A549 (cell line): ENCODE measurements at regions not wholly inside any gene's neighbourhood (a gene's known extent, or its start where the extent isn't known, plus 50 kb on each side); places are given as distances from the start of the nearest gene placed in this dataset.

Source experiments
- ATAC-seq, 2 experiments: fragments of 200-7000 bp in 1 of 2; fragments of >200 bp in 1 of 2; cut with Nextera tagmentation in 1 of 2; cut with Tn5 transposase in 1 of 2; 3 replicates each; pipeline versions ENCODE4 v1.8.0 to v1.9.1; 2018 to 2020; ENCODE audit warnings: mild to moderate bottlenecking in 1 of 2, moderate library complexity in 1 of 2
- CTCF ChIA-PET: fragments of 300-600 bp; sonication (Branson Sonifier 250); formaldehyde crosslinking; extraction: SDS; loops from one replicate; lab custom pipeline; 2021; ENCODE audit warnings: antibody characterized with exemption, inconsistent platforms; lab: Yijun Ruan, JAX
- POLR2A ChIA-PET: fragments of 350-600 bp; formaldehyde crosslinking; extraction: SDS; loops from one replicate; lab custom pipeline; 2021; ENCODE audit warnings: antibody characterized with exemption, inconsistent platforms; lab: Yijun Ruan, JAX
- DNase-seq, 2 experiments: peaks; one replicate each; pipeline versions ENCODE4 v3.0.0 to v3.0.0-alpha.2; 2011 to 2016; ENCODE audit warnings: low read depth in 1 of 2, low spot score in 1 of 2
- FAIRE-seq: peaks from 2 replicates; lab custom pipeline; 2011; peaks lifted over from hg19 to GRCh38; lab: Jason Lieb, UNC
- H3K27ac ChIP-seq, 2 experiments: fragments of >200 bp; sonication (Bioruptor Twin); formaldehyde crosslinking; 3 replicates each; pipeline ENCODE4 v1.5.1; 2016 to 2017
- H3K4me1 ChIP-seq: fragments of >200 bp; sonication (Bioruptor Twin); formaldehyde crosslinking; 3 replicates; pipeline ENCODE4 v1.6.1; 2016
- H3K4me2 ChIP-seq: fragments of >200 bp; sonication (Bioruptor Twin); formaldehyde crosslinking; 3 replicates; pipeline ENCODE4 v1.6.1; 2016
- H3K4me3 ChIP-seq: fragments of >200 bp; sonication (Bioruptor Twin); formaldehyde crosslinking; 3 replicates; pipeline ENCODE4 v1.5.1; 2016
- H3K9me3 ChIP-seq: fragments of >200 bp; sonication (Bioruptor Twin); formaldehyde crosslinking; 3 replicates; pipeline ENCODE4 v1.6.1; 2016
- CBX2 ChIP-seq: fragments of 200-600 bp; sonication (generic); IDR thresholded peaks from 2 replicates; pipeline ENCODE4 v1.6.1; 2016; ENCODE audit warnings: low read depth, mild to moderate bottlenecking, borderline replicate concordance
- CHD2 ChIP-seq: fragments of 150-350 bp; IDR thresholded peaks from 2 replicates; pipeline ENCODE4 v1.6.1; 2014; ENCODE audit warnings: low read length; ENCODE audit not compliant: partially characterized antibody
- EHMT2 ChIP-seq: fragments of 200-600 bp; sonication (generic); IDR thresholded peaks from 2 replicates; pipeline ENCODE4 v1.6.1; 2016; ENCODE audit warnings: antibody characterized with exemption, low read depth, mild to moderate bottlenecking, moderate library complexity
- ESRRA ChIP-seq: fragments of 150-350 bp; IDR thresholded peaks from 2 replicates; pipeline ENCODE4 v1.6.1; 2014; ENCODE audit warnings: mild to moderate bottlenecking, low read length, borderline replicate concordance
- FOXS1 ChIP-seq: fragments of 250-450 bp; sonication (Bioruptor Pico); IDR thresholded peaks from 2 replicates; pipeline ENCODE4 v1.5.0; 2020; ENCODE audit warnings: mild to moderate bottlenecking, moderate library complexity
- GATA3 ChIP-seq: IDR thresholded peaks from 2 replicates; pipeline ENCODE4 v1.6.1; 2012; ENCODE audit warnings: borderline replicate concordance
- HEYL ChIP-seq: fragments of 250-450 bp; sonication (Bioruptor Pico); IDR thresholded peaks from 2 replicates; pipeline ENCODE4 v1.8.0; 2021; ENCODE audit warnings: mild to moderate bottlenecking, moderate library complexity
- HMGXB4 ChIP-seq: fragments of 250-450 bp; sonication (Bioruptor Pico); IDR thresholded peaks from 2 replicates; pipeline ENCODE4 v1.5.0; 2021; ENCODE audit warnings: mild to moderate bottlenecking, moderate library complexity, borderline replicate concordance
- HOXB13 ChIP-seq: fragments of 250-450 bp; sonication (Bioruptor Pico); IDR thresholded peaks from 2 replicates; pipeline ENCODE4 v1.5.0; 2020; ENCODE audit warnings: low read depth, mild to moderate bottlenecking, moderate library complexity
- KDM5A ChIP-seq: fragments of 200-600 bp; sonication (generic); IDR thresholded peaks from 2 replicates; pipeline ENCODE4 v1.6.1; 2016; ENCODE audit warnings: antibody characterized with exemption, mild to moderate bottlenecking
- MAFK ChIP-seq: fragments of 450-650 bp; IDR thresholded peaks from 2 replicates; pipeline ENCODE4 v1.6.1; 2014; ENCODE audit not compliant: partially characterized antibody
- MAX ChIP-seq: IDR thresholded peaks from 2 replicates; pipeline ENCODE4 v1.6.1; 2012
- MAZ ChIP-seq: fragments of 150-350 bp; IDR thresholded peaks from 2 replicates; pipeline ENCODE4 v1.6.1; 2014; ENCODE audit warnings: antibody characterized with exemption, low read depth, low read length, borderline replicate concordance
- NFE2L2 ChIP-seq: fragments of 150-350 bp; conservative IDR thresholded peaks from 2 replicates; pipeline ENCODE4 v1.6.1; 2014; ENCODE audit warnings: low read length
- NR3C1 ChIP-seq: fragments of >200 bp; sonication (Bioruptor Twin); formaldehyde crosslinking; IDR thresholded peaks from 3 replicates; pipeline ENCODE4 v1.6.1; 2017
- PHF8 ChIP-seq: fragments of 200-600 bp; sonication (generic); IDR thresholded peaks from 2 replicates; pipeline ENCODE4 v1.6.1; 2016; ENCODE audit warnings: low read depth, mild to moderate bottlenecking, antibody characterized with exemption, moderate library complexity, borderline replicate concordance
- POLR2AphosphoS2 ChIP-seq: conservative IDR thresholded peaks from 2 replicates; pipeline ENCODE4 v1.6.1; 2012; ENCODE audit warnings: low read length, improper control_type of control experiment, inconsistent platforms
- RCOR1 ChIP-seq: fragments of 150-350 bp; IDR thresholded peaks from 2 replicates; pipeline ENCODE4 v1.6.1; 2014; ENCODE audit warnings: antibody characterized with exemption, low read length, low read depth
- TP53 ChIP-seq: fragments of 250-450 bp; sonication (Bioruptor Pico); IDR thresholded peaks from 2 replicates; pipeline ENCODE4 v1.5.0; 2021; ENCODE audit warnings: mild to moderate bottlenecking, moderate library complexity
- ZC3H11A ChIP-seq: fragments of 450-650 bp; IDR thresholded peaks from 2 replicates; pipeline ENCODE4 v1.6.1; 2014; ENCODE audit warnings: antibody characterized with exemption, mild to moderate bottlenecking
- ZFP36 ChIP-seq: fragments of 450-650 bp; IDR thresholded peaks from 2 replicates; pipeline ENCODE4 v1.6.1; 2014; ENCODE audit warnings: borderline replicate concordance; ENCODE audit not compliant: partially characterized antibody
- ZNF302 ChIP-seq: fragments of 250-450 bp; sonication (Bioruptor Pico); IDR thresholded peaks from 2 replicates; pipeline ENCODE4 v1.9.0; 2021; ENCODE audit warnings: inconsistent platforms, mild to moderate bottlenecking, moderate library complexity
- ZSCAN20 ChIP-seq: fragments of 250-450 bp; sonication (Bioruptor Pico); IDR thresholded peaks from 2 replicates; pipeline ENCODE4 v1.8.0; 2022; ENCODE audit warnings: mild to moderate bottlenecking, moderate library complexity
- WGBS: methylation state at CpG from one replicate; pipeline ENCODE4 v1.1.6; 2017; ENCODE audit errors: missing lambda C conversion rate; 5-methylcytosine and 5-hydroxymethylcytosine counted together
- TF ChIP-seq, protein P1 (sequence below): fragments of >200 bp; sonication (Bioruptor Twin); formaldehyde crosslinking; IDR thresholded peaks from 3 replicates; pipeline ENCODE4 v1.5.1; 2016
- TF ChIP-seq, protein P2 (sequence below): fragments of 250-450 bp; sonication (Bioruptor Pico); IDR thresholded peaks from 2 replicates; pipeline ENCODE4 v1.5.0; 2020; ENCODE audit warnings: low read depth, mild to moderate bottlenecking, moderate library complexity
- TF ChIP-seq, protein P3 (sequence below): fragments of 450-650 bp; IDR thresholded peaks from 2 replicates; pipeline ENCODE4 v1.6.1; 2014; ENCODE audit warnings: antibody characterized with exemption

DNA sequence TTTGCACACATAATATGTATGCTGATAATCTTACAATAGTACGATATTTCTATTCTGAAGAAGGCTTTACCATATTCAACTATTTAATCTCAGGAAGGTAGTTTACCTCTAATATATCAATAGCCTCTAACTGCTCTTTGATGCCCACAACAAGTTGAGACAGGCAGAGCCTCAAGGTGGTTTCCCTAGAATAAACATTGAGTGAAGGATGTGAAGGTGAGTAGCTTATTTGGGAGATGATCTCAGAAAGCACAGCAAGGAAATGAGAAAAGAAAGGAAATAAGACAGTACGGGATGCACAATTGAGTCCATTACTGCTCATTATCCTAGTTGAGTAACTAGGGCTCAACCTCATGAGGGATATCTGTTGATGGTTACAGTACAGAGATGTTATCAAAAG is 638.4 kb downstream of the MAFB start:
- DNase-seq: no peak
- Histone ChIP-seq H3K4me3 (no peak overlapping the region), H3K27ac (no peak overlapping the region), H3K4me1 (no peaks in the 10 kb centered on the region), H3K9me3 (no peaks in the 10 kb centered on the region), H3K4me2 (no peak overlapping the region)
- FAIRE-seq: no peak
- 3% methylated on average over 2 of the region's 2 CpGs for WGBS
- TF ChIP-seq ESRRA (no peak), NR3C1 (no peak), FOXS1 (CRISPR knock-in tag) (no peak), MAFK (no peak), POLR2AphosphoS2 (no peak), TP53 (CRISPR knock-in tag) (no peak), HEYL (CRISPR knock-in tag) (no peak), CBX2 (no peak), PHF8 (no peak), MAX (no peak), ZNF302 (CRISPR knock-in tag) (no peak), RCOR1 (no peak), ZSCAN20 (no peak), GATA3 (no peak), HOXB13 (CRISPR knock-in tag) (no peak), HMGXB4 (CRISPR knock-in tag) (no peak), ZC3H11A (no peak)
- TF ChIP-seq, protein P1, sequence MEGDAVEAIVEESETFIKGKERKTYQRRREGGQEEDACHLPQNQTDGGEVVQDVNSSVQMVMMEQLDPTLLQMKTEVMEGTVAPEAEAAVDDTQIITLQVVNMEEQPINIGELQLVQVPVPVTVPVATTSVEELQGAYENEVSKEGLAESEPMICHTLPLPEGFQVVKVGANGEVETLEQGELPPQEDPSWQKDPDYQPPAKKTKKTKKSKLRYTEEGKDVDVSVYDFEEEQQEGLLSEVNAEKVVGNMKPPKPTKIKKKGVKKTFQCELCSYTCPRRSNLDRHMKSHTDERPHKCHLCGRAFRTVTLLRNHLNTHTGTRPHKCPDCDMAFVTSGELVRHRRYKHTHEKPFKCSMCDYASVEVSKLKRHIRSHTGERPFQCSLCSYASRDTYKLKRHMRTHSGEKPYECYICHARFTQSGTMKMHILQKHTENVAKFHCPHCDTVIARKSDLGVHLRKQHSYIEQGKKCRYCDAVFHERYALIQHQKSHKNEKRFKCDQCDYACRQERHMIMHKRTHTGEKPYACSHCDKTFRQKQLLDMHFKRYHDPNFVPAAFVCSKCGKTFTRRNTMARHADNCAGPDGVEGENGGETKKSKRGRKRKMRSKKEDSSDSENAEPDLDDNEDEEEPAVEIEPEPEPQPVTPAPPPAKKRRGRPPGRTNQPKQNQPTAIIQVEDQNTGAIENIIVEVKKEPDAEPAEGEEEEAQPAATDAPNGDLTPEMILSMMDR: no peak
- TF ChIP-seq, protein P2, sequence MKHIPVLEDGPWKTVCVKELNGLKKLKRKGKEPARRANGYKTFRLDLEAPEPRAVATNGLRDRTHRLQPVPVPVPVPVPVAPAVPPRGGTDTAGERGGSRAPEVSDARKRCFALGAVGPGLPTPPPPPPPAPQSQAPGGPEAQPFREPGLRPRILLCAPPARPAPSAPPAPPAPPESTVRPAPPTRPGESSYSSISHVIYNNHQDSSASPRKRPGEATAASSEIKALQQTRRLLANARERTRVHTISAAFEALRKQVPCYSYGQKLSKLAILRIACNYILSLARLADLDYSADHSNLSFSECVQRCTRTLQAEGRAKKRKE (CRISPR knock-in tag): no peak
- TF ChIP-seq, protein P3, sequence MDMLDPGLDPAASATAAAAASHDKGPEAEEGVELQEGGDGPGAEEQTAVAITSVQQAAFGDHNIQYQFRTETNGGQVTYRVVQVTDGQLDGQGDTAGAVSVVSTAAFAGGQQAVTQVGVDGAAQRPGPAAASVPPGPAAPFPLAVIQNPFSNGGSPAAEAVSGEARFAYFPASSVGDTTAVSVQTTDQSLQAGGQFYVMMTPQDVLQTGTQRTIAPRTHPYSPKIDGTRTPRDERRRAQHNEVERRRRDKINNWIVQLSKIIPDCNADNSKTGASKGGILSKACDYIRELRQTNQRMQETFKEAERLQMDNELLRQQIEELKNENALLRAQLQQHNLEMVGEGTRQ: no peak
- POLR2A ChIA-PET: no interaction called here
- ATAC-seq: no peak
- CTCF ChIA-PET: interaction anchor here (0.5 kb wide), 1 partner anchor 1473 kb away, joined by 3 read pairs; no protein-coding TSS in a partner anchor

GRCh38 chr20:40049854-40050253 is 639.2 kb downstream of the MAFB start:
- FAIRE-seq (no peak), DNase-seq (no peak), ATAC-seq (no peak)
- H3K4me3 ChIP-seq: no peak overlapping the region
- H3K4me1 ChIP-seq: no peaks in the 10 kb centered on the region
- TF ChIP-seq CHD2 (no peak), NFE2L2 (no peak), ZNF302 (CRISPR knock-in tag) (no peak), MAFK (no peak), KDM5A (no peak), ZFP36 (no peak), ZC3H11A (no peak), CBX2 (no peak), MAZ (no peak), EHMT2 (no peak)
- TF ChIP-seq, protein P3: no peak
- H3K9me3 ChIP-seq: no peaks in the 10 kb centered on the region
- POLR2A ChIA-PET: no interaction called here
- no peak overlapping the region for H3K27ac ChIP-seq
- CTCF ChIA-PET: no interaction called here
- H3K4me2 ChIP-seq: no peak overlapping the region
